GM21576 (cell line): ENCODE measurements at regions not wholly inside any gene's neighbourhood (a gene's known extent, or its start where the extent isn't known, plus 50 kb on each side); places are given as distances from the start of the nearest gene placed in this dataset.

Source experiments
- ATAC-seq: cut with Tn5 transposase; IDR thresholded peaks from one replicate; pipeline ENCODE4 v1.9.1; 2021; ENCODE audit warnings: mild to moderate bottlenecking, moderate library complexity; ENCODE audit not compliant: unreplicated experiment

- ATAC-seq = peak; percentile 83
Observed at GRCh38 chr5:98464737-98465330, 308.6 kb upstream of the RGMB start.

DNA sequence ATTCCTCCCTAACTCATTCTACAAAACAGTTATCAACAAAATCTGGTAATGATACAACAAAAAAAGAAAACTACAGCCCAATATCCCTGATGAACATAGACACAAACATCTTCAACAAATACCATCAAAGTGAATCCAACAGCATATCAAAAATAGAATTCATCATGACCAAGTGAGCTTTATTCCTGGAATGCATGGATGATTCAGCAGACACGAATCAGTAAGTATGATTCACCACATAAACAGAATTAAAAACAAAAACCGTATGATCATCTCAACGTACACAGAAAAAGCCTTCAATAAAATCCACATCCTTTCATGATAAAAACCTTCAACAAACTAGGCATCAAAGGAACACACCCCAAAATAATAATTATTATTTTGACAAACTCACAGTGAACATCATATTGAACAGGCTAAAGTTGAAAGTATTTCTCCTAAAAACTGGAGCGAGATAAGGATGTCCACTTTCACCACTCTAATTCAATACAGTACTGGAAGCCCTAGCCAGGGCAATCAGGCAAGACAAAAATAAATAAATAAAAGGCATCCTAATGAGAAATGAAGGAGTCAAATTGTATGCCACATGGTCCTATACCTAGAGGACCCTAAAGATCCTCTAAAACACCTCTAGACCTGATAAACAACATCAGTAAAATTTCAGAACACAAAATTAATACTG lies 305.1 kb upstream of the RGMB start:
- no peak for ATAC-seq

GRCh38 chr5:98470747-98471146 lies 302.7 kb upstream of the RGMB start:
- no peak for ATAC-seq

DNA sequence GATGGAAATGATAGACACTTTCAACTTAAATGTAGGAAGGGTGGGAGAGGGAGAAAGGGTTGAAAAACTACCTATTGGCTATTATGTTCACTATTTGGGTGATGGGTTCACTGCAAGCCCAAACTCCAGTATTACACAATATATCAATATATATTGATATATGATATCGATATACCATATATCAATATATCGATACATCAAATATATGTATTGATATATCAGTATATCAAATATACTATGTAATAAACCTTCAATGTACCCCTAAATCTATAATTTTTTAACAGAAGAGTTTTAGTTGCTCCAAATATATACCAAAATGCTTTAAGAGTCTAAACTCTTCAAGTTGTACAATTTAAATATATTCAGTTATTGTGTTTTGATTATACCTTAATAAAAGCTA lies 302.0 kb upstream of the RGMB start:
- ATAC-seq = no peak

- ATAC-seq = no peak
Observed at GRCh38 chr5:98474216-98474615, 299.2 kb upstream of the RGMB start.

GRCh38 chr5:98474782-98475181 lies 298.7 kb upstream of the RGMB start:
- no peak for ATAC-seq

DNA sequence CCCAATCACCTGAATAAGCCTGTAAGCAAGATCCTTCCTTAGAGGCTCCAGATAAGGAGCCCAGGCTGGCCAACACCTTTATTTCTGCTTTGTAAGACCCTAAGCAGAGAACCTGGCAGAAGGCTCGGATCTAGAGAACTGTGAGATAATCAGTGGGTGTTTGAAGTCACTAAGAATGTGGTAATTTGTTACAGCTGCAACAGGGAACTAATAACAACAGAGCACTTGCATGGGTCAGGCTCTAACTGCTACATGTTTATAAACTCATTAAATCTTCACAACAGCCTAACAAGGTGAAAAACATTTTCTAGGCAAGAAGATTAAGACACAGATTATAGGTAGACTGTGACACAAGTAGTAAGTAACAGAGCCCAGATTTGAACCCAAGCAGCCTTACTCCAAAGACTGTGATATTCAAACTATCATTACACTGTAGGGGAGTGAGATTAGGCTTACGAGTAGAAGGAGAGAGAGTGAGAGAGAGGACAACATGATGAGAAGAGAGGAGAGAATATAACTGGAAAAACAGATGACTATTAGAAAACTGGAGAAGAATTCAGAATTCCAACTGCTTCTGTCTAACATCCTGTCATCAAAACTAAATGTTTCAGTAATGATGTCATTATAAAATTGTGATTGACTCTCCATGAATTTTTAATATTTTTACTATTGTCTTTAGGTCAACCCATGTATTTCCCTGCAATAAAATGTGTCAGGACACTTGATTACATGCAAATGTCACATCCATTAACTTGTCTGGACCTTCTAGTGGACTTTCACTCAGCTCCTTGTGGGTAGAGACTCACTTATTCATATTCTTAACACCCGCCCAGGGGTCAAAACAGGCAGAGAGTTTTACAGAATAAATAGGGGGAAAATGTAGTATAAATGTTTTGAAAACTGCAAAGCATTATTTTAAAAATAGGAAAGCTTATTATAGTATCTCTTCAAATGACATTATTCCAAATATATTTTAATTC lies 290.9 kb upstream of the RGMB start:
- no peak for ATAC-seq

- ATAC-seq = no peak
Observed at GRCh38 chr5:98483301-98483685, 290.2 kb upstream of the RGMB start.

DNA sequence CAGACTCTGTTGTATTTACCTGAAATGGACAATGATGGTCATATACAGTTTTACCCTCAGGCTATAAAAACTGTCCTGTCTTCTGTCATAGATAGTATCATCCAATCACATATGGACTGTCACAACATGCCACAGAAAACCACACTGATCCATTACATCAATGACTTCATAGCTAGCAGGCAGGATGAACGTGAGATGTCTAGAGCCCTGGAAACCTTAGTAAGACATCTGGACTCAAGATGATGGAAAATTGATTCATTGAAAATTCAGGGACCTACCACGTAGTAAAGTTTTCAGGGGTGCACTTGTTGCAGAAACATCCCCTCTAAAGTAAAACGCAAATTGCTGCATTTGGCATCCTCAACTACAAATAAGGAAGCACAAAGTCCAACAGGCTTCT lies 284.4 kb upstream of the RGMB start:
- ATAC-seq = no peak

- ATAC-seq = no peak
Observed at GRCh38 chr5:98490348-98490747, 283.1 kb upstream of the RGMB start.

- no peak for ATAC-seq
Observed at GRCh38 chr5:98492258-98492657, 281.2 kb upstream of the RGMB start.

DNA sequence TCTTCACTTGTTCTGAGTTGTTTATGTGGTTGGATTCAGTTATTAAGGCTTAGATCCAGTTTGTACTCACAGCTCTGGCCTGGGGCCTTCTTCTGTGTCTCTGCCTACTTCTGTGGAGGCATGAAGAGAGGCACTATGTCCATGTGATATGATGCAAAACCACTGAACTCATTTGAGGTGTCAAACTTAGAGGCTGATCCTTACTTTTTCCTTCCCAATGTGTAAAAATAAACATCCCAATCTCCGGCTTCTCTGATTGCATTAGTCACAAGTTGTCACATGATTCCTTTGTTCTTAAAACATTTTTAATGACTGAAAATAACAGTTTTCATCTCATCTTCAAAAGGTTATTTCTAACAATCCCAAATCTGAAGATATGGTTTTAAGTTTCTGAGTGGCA lies 276.0 kb upstream of the RGMB start:
- ATAC-seq = no peak

DNA sequence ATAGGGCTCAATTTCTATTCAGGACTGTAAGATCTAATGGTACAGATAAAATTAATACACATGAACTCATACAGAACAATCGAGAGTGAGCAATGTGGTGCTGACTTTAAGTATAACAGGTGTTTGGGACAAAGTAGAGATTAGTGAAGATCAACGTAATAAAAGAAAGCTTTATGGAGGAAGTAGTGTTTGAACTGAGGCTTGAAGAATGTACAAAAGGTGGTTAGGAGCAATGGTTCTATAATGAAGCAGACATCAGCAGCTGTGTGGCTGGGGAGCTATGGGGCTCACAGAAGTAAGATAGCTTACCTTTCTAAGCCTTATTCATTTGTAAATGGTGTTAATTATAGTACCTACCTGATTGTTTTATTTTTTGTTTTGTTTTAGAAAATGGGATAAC lies 275.4 kb upstream of the RGMB start:
- ATAC-seq = no peak

- no peak for ATAC-seq
Observed at GRCh38 chr5:98499892-98500291, 273.6 kb upstream of the RGMB start.

DNA sequence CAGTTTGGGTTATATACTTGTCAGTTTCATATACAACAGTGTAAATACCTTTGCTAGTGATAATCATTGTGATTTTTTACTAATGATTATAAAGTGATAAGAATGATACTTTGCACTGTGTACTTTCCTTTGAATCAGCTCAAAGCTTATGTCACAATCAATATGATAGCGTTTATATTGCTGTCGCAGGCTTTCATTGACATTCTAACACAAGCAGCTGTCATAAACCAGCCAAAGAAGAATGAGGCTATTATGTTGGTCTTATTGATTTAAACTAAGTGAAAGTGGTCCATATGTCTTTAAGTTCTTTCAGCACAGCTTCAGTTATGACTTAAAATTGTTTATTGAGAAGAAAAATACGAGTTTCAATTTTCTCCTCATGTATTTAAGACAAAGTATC lies 272.7 kb upstream of the RGMB start:
- no peak for ATAC-seq

- ATAC-seq = no peak
Observed at GRCh38 chr5:98503616-98504015, 269.8 kb upstream of the RGMB start.

GRCh38 chr5:98504505-98504904 lies 269.0 kb upstream of the RGMB start:
- ATAC-seq = no peak

GRCh38 chr5:98510143-98510985 lies 263.1 kb upstream of the RGMB start:
- no peak for ATAC-seq

DNA sequence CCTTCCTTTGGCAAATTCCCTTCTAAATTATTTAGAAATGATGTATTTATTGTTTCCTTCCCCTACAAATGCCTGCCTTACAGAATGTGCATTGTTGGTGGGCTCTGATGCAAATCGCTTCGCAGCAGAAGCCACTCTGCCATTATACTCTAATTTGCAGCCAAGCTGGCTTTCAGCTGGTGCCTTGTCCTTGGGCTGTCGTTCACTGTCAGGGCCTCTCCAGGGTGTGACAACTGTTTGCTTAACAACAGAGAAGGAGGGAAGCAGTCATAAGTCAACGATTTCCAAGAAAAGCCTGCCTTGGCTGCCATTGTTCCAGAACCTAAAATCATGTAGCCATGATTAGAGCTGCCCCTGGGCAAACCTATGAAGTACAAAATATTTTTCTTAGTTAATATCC lies 260.1 kb upstream of the RGMB start:
- no peak for ATAC-seq

DNA sequence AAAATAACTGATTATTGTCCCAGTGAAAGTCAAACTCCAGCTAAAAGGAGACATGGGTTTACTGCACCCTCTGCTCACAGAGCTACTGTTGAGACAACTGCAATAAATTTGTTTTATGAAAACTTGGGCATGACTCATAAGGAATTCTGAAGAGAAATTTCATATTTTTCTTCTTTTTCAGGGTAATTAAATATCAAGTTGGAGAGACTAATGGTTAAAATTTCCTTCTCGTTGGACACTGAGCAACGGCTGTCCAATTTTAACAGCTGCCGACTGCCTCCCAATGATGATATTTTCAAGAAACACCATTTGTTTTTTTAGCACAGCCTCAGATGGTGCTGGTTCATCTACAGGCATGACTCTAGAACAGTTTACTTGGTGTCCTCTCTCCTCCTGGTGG lies 259.2 kb upstream of the RGMB start:
- no peak for ATAC-seq

GRCh38 chr5:98516701-98517100 lies 256.8 kb upstream of the RGMB start:
- ATAC-seq = no peak
